NCI-H748 treated with DMSO at 0.1 percent for 48 hours (cell line): ENCODE measurements at regions not wholly inside any gene's neighbourhood (a gene's known extent, or its start where the extent isn't known, plus 50 kb on each side); places are given as distances from the start of the nearest gene placed in this dataset.
"Not testable (repeated sequence)": the region's sequence is repeated elsewhere in the genome, so short reads cannot be mapped to it uniquely, and the experiment has no call there.

ENCODE experiments used
- DNase-seq: peaks from one replicate; lab custom pipeline; 2025; lab: John Stamatoyannopoulos, UW

DNA sequence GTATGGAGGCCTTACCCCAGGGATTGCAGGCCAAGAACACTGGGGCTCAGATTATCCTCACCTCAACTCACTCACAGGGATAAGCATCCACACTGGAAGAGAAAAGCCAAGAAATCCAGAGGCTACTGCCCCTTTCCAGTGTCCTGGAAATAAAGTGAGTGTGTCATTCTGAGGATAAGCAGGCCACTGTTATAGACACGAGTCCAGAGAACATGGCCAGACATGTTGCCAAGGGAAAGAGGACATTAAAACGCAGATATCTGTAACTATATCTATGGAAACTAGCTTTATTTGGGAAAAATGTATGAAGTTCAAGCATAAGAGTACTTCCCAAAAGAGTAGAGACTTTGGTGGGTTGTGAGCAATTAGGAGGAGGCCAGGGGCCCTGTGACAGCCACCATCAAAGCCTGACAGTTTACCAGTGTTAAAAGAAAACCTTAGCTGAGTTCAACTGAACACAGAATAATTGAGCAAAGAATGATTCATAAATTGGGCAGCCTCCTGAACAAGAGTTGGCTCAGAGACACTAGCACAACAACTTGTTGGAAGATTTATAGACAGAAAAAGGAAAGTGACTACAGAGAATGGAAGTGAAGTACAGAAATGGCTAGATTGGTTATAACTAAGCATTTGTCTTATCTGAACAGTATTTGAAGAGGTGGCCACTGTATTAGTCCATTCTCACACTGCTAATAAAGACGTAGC lies 1222.2 kb downstream of the STIM2 start:
- no peak for DNase-seq

DNA sequence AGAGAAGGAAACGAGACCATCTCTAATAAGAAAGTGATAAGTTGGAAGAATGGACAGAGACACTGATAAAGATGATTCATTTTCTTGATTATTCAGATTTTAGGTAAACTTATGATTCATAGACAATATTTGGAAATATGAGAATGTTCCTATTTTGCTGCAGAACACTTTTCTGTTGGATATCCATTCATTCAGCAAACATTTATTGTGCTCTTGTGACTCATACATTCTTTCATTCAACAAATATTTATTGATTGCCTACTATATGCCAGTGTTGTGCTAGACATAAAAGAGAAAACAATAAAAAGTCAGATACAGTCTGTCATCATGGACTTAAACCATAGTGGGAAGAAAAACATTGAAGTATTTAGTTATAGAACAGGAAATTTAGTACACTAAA lies 1232.0 kb downstream of the STIM2 start:
- DNase-seq = no peak

DNA sequence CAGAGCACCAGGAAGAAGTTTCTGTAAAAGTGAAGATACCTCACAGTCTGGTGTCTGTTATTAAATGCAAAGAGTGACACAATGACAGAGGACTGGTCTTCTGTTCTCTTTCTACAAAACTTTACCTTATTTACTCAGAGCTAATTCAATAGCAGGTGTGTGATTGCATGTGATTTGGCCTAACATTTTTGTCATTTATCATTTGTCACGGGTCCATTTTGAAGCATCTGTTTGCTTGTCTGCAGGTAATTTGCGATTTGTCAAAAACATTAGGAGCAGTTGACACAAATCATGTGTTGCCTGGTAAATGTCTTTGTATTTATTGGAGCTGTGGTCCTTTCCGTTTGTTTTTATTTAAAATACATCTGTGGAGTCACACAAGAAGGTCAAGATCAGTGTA lies 1232.4 kb downstream of the STIM2 start:
- peak; percentile 59 for DNase-seq

DNA sequence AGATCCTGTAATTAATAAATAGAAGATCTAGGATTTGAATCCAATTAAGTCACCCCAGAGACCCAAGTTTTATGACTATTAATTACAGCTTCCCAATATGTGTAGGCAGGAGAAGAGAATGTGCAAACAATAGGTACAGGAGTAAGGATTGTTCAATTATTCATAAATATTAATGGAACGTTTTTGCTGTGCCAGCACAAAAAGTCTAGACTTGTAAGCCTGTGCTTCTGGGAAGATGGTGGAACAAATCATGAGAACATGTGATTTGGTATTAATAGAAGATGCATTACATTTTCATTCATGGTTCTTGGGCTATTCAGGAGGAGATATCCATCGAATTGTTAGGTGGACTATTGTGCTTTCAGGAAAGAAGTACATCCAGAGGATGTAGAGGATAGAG lies 1240.9 kb downstream of the STIM2 start:
- DNase-seq = no peak

DNA sequence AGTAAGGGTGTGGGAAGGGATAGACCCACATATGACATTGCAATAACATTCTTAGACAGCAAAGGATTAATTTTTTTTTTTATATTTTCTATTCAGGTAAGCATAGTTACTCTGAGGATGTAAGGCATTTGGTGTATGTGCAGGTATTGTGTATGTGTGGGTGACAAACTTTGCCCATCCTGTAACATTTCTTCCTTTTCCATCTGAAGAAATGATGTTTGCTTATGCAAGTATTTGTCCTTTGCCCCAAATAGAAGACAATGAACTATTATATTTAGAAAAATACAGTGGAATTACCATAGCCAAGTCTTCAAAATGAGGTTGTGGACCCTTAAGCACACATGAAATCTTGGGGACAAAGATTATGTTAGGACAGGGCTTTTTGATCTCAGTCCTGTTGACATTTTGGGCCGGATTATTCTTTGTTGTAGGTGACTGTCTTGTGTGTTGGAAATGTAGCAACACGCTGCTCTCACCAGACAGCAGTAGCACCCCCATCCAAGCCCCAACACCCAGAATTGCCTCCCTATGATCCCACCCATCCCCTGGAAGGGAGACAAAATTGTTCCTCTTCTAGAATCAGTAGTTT lies 1244.7 kb downstream of the STIM2 start:
- DNase-seq = no peak

DNA sequence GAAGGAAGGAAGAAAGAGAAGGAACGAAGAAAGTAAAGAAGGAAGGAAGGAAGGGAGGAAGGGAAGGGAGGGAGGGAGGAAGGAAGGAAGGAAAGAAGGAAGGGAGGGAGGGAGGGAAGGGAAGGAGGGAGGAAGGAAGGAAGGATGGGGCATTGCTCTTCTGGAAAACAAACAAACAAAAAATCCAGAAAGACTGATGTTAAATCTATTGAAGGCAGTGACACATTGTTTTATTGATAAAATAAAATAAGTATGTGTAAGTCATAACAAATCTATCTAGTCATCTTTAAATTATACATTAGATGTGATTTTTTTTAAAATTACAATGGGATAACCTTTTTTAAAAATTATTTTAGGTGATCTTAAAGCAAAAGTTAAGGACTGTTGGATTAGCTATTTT lies 1245.5 kb downstream of the STIM2 start:
- no peak for DNase-seq

DNA sequence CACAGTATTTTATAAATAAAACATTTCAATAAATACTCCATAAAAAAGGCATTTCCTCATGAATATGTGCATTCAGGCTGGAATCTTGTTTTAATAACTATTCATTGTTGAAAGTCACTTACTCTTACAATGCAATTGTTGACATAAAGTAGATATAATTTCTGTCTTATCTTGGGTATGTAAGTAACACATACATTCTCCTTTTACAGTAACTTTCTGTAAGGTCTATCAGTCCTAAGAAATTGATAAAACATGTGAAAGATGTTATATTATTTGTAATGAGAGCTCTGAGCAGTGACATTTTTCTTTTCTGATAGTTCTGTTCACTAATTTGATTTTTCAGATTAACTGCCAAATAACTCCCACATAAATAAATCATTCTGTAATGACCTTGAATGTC lies 1249.2 kb downstream of the STIM2 start:
- DNase-seq = no peak

DNA sequence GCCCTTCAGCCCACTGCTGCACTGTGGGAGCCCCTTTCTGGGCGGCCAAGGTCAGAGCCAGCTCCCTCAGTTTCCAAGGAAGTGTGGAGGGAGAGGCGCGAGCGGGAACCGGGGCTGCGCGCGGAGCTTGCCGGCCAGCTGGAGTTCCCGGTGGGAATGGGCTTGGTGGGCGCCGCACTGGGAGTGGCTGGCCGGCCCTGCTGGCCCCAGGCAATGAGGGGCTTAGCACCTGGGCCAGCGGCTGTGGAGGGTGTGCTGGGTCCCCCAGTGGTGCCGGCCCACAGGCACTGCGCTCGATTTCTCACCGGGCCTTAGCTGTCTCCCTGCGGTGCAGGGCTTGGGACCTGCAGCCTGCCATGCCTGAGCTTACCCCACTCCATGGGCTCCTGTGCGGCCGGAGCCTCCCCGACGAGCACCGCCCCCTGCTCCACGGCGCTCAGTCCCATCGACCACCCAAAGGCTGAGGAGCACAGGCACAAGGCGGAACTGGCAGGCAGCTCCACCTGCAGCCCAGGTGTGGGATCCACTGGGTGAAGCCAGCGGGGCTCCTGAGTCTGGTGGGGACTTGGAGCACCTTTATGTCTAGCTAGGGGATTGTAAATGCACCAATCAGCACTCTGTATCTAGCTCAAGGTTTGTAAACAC lies 1252.2 kb downstream of the STIM2 start:
- DNase-seq = not testable (repeated sequence)

DNA sequence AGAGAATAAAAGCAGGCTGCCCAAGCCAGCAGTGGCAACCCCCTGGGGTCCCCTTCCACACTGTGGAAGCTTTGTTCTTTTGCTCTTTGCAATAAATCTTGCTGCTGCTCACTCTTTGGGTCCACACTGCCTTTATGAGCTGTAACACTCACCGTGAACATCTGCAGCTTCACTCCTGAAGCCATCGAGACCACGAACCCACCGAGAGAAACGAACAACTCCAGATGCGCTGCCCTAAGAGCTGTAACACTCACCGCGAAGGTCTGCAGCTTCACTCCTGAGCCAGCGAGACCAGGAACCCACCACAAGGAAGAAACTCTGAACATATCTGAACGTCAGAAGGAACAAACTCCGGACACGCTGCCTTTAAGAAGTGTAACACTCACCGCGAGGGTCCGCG lies 1252.9 kb downstream of the STIM2 start:
- not testable (repeated sequence) for DNase-seq

DNA sequence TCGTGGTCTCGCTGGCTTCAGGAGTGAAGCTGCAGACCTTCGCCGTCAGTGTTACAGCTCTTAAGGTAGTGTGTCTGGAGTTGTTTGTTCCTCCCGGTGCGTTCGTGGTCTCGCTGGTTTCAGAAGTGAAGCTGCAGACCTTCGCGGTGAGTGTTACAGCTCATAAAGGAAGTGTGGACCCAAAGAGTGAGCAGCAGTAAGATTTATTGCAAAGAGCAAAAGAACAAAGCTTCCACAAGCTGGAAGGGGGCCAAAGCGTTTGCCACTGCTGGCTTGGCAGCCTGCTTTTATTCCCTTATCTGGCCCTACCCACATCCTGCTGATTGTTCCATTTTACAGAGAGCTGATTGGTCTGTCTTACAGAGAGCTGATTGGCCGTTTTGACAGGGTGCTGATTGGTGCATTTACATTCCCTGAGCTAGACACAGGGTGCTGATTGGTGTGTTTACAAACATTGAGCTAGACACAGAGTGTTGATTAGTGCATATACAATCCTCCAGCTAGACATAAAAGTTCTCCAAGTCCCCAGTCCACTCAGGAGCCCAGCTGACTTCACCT lies 1256.0 kb downstream of the STIM2 start:
- DNase-seq = not testable (repeated sequence)

DNA sequence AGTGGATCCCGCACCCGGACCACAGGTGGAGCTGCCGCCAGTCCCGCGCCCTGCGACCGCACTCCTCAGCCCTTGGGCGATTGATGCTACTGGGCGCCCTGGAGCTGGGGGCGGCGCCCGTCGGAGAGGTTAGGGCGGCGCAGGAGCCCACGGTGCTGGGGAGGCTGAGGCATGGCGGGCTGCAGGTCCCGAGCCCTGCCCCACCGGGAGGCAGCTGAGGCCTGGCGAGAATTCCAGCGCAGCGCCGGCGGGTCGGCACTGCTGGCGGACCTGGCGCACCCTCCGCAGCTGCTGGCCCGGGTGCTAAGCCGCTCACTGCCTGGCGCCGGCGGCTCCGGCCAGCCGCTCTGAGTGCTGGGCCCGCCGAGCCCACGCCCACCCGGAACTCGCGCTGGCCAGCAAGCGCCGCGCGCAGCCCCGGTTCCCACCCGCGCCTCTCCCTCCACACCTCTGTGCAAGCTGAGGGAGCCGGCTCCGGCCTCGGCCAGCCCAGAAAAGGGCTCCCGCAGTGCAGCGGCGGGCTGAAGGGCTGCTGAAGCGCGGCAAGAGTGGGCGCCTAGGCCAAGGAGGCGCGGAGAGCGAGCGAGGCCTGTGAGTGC lies 1256.5 kb downstream of the STIM2 start:
- DNase-seq = no peak

DNA sequence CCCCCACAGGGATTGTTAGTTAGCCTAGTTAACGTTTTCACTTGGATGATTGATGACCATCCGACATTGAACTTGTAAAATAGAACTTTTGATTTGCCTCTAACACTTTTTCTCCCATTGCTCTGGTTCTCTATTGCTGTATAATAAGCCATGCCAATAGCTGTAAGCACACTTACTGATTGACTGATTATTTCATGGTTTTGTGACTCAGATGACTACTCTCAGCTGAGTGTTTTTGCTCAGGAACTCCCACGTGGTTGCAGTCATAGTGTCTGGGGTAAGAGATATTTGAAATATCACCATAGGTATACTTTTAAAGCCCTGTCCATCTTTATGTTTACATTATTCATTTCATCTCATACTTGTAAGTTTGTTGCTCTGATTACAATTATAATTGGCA lies 1285.5 kb downstream of the STIM2 start:
- no peak for DNase-seq

DNA sequence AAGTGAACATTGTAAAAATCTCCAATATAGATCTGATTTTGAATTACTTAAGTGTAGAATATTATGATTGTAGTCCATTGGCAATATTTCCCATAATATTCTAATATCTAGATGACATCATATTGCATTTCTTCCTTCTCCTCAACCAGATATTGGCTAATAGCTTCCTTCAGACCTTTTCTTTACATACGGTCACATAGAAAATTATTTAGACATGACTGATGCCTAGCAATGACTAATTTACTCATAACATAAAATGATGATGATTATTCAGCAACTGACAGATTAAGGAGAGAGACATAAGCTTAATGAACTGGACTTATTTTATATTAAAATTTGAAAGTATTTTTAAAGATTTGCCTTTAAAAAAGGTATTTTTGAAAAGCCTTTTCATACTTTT lies 1287.6 kb downstream of the STIM2 start:
- DNase-seq = no peak

DNA sequence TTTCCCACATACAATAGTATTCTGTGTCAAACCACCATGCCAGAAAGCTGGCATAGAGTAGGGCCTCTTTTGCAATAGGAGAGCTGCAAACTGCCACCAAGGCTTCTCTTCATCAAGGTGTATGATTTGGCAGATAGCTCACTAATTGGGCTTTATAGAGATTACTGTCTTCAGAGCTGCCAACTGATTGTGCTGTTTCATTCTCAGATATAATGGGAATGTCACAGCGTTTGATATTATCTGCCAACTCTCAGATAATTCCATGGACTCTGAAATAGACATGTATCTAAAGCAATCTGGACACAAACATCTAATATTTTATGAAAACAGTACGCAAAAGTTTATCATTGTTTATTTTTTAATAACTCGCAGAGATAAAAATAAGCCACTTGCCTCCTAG lies 1289.1 kb downstream of the STIM2 start:
- DNase-seq = no peak

DNA sequence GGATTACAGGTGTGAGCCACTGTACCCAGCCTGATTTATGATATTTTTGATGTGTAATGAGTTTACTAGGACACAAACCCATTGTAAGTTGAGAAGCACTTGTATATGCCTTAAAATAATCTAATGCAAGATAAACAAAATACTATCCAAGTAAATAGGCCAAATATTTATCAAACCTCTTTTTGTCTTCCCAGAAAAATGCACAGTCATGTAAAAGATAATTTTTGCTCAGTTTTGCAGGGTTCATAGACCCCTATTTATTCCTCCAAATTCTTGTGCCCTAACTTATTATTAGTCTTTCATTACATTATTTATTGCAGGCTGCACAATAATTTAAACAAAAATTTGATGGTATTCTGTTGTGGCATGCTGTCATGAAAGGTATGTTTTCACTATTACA lies 1290.7 kb downstream of the STIM2 start:
- DNase-seq = no peak

DNA sequence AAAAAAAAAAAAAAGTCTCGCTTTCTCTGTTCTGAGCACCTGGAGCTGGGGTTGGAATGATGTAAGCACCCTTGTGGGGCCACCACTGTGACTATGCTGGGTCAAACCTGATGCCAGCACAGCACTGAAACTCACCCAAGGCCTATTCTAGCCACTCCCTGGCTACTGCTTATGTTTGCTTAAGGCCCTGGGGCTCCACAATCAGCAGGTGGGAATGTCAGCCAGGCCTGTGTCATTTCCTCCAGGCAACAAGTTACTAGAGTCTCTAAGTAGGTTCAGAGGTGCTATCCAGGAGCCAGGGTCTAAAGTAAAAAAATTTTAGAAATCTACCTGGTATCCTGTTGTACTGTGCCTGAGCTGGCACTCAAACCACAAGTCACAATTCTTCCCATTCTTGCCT lies 1306.8 kb downstream of the STIM2 start:
- DNase-seq = no peak

DNA sequence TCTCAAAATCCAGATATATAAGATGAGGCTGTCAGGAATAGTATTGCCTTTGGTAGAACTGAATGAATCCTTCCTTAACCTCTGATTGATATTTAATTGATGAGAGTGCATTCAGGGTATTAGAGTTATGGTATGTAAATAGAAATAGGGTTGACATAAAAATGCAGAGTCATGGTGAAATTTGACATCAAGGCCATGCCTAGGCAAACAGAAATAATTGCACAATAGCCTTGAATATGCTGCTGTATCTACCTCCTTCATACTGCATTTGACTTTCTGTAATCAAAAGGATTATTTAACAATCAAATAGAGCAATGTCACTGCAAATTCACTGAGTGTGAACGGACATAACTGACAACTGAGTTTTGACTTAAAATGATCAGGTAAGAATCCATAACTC lies 1316.3 kb downstream of the STIM2 start:
- DNase-seq = no peak

DNA sequence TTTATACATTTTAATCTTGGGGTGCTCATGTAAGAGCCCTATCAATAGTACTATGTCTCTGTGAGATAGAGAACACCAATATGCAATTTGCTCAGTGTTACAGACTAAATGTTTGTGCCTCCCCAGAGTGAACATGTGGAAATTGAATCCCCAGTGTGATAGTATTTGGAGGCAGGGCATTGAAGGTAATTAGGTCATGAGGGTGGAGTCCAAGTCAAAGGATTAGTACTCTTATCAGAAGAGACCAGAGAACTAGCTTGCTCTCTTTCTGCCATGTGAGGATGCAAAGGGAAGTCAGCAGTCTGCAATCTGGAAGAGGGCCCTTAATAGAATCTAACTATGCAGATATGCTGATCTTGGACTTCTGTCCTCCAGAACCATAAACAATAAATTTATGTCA lies 1317.0 kb downstream of the STIM2 start:
- DNase-seq = no peak

DNA sequence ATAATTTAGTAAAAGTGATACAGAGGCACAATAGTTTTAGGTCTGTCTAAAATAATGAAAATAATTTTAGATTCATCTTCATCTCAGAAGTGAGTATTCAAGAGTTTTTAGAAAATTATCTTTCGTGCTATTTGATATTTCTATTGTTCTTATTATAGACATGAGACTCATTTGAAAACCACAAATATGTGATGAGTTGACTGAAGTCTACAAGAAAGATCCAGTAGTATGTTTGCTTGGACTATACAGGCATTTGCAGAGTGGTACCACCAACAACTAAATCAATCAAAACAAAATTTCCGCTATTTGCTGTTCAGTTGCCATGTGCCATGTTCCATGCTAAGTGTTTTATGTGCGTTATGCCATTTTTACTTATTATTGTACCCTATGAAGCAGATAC lies 1318.5 kb downstream of the STIM2 start:
- no peak for DNase-seq

DNA sequence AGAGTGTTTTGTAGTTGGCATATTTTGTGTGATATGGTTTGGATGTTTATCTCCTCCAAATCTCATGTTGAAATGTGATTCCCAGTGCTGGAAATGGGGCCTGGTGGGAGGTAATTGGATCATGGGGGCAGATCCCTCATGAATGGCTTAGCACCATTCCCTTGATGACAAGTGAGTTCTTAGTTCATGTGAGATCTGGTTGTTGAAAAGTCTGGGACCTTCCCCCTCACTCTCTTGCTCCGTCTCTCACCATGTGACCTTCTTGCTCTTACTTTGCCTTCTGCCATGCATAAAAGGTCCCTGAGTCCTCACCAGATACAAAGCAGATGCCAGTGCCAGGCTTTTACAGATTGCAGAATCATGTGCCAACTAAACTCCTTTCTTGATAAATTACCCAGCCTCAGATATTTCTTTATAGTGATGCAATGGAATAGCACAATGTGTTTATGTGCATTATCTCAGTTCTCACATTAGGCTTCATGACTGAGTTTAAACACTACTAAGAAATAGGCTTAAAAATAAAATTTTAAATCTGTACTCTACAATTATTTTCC lies 1348.8 kb downstream of the STIM2 start:
- no peak for DNase-seq

DNA sequence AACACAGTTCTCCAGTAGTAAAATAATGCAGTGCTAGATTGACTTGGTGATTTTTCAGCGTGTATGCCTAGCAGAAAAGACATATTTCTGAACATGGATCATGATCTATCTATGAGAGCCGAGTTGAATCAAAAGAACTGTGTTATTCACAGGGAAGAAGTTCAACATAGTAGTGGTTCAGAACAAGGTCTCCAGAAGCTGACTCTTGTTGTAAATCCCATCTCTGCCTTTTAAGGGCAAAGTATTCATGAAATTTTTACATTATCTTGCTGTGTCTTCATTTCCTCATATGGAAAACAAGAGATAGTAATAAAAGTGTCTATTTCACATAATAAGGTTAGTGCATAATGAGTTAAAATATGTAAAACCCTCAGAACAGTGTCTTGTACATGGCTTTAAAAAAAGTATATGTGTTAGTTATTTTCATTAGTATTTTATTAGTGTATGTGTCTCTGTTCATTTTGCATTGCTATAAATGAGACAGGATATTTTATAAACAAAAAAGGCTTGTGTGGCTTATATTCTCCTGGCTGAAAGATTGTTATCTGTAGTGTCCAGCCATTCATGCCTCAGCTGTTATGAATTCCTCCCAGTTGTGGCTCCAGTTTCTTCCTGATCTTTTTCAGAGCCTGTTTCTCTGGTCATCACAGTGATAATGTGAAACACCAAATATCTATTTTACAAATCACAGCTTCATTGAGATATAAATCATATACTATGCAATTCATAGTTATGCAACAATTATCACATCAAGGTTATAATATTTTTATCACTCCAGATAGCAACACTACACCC lies 1351.2 kb downstream of the STIM2 start:
- no peak for DNase-seq

DNA sequence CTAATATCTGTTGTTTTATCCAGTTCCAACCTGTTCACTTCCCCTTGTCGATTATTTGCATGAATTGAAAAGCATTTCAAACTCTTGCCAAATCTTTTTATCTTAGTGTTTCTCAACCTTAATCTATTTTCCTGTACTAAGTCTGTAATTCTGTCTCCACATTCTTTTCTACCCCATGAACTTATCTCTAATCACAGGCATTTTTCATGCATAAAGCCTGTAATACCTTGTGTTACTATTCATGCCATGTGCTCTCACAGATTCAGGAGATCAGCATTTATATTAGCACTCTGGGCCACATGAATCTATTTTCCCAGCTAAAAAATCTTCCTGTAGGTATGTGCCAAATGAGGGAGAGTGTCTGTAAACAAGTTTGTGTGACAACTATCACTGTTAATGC lies 1360.9 kb downstream of the STIM2 start:
- no peak for DNase-seq
